Skin of body (tissue), 1 donor: ENCODE measurements at regions not wholly inside any gene's neighbourhood (a gene's known extent, or its start where the extent isn't known, plus 50 kb on each side); places are given as distances from the start of the nearest gene placed in this dataset.
"Not testable (repeated sequence)": the region's sequence is repeated elsewhere in the genome, so short reads cannot be mapped to it uniquely, and the experiment has no call there.

ENCODE experiments used
- DNase-seq: peaks from one replicate; lab custom pipeline; 2025; lab: John Stamatoyannopoulos, UW

DNA sequence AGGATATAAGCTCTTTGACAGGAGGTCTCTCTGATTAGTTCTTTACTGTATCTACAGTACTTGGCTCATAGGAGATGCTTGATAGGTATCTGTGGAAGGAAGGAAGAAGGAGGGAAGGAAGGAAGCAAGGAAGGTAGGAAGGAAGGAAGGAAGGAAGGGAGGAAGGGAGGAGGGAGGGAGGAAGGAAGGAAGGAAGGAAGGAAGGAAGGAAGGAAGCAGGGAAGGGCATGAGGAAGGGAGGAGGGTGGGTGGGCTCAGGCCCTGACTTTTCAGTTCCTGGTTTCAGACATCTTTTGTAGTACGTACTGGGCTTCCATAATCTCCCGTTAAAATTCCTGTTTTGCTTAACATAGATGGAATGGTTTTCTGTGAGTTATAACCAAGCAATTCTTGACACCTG, 175.0 kb upstream of the NUDT4 start:
- no peak for DNase-seq

DNA sequence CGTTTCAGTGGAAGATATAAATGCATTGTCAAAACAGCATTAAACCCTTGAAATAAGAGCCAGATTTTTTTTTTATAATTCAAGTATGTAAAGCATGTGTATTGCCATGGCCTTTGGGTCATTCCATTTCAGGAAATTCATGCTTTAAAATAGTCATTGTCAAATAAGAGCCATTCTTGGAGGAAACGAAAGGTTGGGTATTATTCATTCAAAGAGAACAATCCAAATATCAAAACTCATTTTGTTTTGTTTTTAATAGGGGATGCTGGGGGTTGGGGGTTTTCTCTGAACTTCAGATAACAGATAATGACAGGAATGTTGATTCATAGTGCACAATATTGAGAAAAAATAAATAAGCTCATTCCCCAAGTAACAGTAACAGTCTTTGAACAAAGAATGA, 174.4 kb upstream of the NUDT4 start:
- no peak for DNase-seq

DNA sequence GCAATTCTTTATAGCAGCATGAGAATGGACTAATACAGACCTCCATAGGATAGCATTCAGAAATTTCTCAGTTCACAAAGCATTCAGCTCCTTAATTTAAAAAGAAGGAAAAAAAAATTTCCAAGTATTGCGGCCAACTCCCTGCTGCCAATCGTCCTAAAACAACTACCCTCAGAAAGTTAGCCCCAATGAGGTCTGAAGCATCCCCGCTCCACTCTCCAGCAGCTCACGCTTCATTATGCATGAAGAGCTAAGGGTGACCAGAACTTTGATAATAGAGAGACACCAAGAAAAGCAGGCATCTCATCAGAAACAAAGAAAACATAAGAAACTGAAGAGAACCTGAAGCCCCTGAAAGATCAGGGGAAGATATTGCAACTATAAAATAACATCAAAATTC, 172.8 kb upstream of the NUDT4 start:
- no peak for DNase-seq

DNA sequence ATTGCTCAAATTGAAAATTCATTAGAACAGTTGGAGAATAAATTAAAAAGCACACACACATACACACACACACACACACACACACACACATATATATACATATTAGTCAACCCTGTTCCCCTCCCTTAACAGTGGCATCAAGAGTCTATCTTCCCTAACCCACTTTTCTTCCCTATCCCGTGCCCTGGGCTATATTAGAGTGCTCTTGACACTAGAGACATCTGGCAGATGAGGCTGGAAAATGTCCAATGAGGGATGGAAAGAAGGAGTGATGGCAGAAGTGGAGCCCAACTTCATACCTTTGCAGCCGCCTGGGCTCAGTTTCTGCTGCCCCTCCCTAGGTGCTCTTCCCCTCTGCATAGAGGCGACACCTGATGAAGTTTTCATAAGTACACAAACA, 172.4 kb upstream of the NUDT4 start:
- no peak for DNase-seq

DNA sequence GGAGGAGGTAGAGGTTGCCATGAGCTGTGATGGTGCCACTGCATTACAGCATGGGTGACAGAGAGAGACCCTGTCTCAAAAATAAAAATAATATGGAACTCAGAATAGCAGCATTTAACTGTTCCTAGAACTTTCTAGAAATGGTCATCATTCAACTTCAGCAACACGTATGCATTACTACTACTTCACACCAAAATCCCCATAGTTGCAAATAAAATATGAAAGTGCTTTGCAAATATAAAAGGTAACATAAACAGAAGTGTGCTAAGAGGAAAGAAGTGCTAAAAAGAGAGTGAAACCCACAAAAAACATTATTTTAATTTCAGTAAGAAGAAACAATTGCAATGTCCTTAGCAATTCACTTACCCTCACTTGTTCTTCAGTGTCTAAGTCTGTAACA, 169.7 kb upstream of the NUDT4 start:
- DNase-seq, result no peak

DNA sequence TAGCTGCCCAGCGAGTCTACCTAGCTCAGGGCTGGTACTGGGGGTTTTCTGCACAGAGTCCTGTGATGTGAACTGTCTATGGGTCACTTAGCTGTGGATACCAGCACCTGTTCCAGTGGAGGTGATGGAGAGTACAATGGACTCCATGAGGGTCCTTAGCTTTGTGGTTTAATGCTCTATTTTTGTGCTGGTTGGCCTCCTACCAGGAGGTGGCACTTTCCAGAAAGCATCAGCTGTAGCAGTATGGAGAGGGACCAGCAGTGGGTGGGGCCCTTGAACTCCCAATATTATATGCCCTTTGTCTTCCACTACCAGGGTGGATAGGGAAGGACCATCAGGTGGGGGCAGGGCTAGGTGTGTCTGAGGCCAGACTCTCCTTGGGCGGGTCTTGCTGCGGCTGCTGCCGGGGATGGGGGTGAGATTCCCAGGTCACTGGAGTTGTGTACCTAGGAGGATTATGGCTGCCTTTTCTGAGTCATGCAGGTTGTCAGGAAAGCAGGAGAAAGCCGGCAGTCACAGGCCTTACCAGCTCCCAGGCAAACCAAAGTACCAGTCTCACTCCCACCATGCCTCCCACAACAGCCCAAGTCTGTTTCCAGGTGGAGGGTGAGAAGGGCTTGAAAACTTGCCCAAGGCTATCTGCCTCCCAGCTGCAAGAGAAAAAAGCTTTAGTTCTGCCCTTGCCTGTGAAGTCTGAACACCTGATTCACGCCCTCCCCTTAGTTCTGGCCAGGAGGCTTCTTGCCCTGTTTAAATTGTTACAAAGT, 163.0 kb upstream of the NUDT4 start:
- DNase-seq, result no peak

DNA sequence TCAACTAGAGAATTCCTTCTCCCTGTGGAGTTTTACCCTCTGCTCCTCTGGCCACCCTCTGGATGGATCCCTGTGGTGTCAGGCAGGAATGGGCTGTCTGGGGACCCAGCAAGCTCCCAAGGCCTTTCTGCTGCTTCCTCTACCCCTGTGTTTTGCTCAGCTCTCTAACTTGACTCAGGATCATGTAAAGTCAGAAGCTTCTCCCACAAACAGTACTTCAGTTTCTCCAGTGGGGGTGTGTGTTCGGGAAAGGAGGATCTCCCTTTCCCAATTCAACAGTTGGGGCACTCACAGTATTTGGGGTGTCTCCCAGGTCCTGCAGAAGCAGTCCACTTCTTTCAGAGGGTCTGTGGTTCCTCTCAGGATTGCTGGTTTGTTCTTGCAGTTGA, 162.4 kb upstream of the NUDT4 start:
- DNase-seq, result no peak

DNA sequence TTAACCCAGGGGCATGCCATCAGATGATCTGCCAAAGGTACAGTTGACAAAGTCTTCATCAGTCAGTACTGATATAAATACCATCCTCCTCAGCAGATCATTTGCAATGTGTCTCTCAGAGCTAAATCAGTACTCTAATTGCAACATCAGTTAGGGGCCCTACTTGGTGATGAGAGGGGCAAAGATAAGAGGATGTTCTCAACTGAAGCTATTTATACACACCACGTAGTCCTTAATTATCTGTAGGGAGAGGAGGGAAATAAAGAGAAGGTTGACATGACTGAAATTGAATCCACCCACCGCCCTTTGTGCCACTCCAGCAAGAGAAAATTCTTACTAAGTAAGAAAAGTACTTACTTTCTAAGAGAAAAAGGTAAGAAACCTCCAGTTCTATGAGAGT, 157.8 kb upstream of the NUDT4 start:
- no peak for DNase-seq

DNA sequence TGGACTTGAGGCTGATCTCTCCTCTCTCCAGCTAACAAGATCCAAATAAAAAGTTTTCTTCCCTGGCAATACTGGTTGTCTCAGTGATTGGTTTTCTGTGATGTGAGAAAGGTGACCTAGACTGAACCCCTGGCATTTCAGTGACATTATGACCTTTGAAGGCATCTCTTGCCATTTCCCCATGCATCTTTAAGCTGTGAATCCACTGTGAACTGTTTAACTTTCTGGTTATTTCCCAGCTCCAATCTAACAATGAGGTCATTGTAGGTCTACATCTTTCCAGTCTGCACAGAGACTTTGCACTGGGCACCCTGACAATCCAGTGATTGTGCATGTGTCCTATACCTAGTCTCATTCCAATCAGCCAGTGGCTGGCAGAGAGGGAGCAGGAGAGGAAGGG, 155.9 kb upstream of the NUDT4 start:
- no peak for DNase-seq

DNA sequence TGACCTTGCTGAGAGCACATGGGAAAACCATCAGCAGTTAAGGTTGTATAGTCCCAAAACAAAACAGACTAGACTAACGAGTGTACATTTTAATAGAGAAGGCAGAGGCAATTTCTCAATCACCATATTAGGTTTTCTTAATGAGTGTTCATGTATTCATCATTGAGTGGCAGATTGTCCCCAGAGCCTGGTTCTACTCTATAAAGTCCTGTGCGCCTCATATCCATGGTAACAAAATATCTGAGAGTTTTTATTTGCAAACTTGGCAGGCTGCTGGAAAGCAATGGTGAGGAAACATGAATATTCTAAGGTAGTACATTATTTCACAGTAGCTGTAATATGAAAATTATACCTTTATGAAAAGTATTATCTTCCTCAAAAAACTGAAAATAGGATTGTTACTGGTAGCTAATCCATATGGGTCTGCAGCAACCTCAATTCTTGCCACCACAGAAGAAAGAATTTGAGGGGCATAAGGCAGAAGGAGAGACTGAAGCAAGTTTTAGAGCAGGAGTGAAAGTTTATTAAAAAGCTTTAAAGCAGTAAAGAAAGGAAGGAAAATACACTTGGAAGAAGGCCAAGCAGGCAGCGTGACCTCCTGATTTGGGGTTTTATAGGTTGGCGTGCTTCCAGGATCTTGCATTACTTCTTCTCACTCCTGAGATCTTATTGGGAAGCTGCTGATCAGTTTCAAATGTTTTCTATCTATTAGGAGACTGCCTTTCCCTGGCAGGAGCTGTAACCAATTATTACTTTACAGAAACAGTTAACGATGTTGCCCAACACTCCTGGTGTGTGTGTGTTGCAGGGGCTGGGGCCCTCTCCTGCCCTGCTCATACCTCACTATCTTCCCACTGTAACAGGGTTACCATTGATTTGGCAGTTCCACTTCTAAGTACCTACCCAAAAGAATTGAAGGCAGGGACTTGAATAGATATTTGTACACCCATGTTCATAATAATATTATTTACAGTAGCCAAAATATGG, 154.0 kb upstream of the NUDT4 start:
- peak; percentile 20 for DNase-seq

DNA sequence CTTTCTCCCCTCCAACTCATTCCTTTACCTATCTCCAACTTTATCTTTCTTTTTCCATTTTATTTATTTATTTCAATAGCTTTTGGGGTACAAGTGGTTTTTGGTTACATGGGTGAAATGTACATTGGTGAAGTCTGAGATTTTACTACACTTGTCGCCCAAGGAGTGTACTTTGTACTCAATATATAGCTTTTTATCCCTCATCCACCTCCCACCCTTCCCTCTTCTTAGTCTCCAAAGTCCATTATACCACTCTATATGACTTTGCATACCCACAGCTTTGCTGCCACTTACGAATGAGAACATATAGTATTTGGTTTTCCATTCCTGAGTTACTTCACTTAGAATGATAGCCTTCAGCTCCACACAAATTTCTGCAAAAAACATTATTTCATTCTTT, 152.6 kb upstream of the NUDT4 start:
- no peak for DNase-seq

DNA sequence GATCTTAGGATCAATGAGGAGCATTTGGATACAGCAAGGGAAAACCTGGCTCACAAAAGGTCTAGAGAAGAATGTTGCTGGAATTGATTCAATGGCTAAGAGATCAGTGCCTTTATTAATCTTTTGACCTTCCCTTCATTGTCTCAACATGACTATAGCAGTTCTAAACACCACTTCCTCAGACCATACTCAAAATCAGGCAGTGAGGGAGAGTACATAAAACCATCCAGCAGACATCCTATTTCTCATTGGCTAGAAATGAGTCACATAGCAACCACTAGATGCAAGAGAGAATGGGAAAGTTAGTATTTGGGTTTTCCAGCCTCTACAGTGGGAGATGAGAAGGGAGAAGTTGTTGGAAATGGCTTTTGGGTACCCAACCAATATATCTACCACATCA, 151.4 kb upstream of the NUDT4 start:
- DNase-seq, result no peak

DNA sequence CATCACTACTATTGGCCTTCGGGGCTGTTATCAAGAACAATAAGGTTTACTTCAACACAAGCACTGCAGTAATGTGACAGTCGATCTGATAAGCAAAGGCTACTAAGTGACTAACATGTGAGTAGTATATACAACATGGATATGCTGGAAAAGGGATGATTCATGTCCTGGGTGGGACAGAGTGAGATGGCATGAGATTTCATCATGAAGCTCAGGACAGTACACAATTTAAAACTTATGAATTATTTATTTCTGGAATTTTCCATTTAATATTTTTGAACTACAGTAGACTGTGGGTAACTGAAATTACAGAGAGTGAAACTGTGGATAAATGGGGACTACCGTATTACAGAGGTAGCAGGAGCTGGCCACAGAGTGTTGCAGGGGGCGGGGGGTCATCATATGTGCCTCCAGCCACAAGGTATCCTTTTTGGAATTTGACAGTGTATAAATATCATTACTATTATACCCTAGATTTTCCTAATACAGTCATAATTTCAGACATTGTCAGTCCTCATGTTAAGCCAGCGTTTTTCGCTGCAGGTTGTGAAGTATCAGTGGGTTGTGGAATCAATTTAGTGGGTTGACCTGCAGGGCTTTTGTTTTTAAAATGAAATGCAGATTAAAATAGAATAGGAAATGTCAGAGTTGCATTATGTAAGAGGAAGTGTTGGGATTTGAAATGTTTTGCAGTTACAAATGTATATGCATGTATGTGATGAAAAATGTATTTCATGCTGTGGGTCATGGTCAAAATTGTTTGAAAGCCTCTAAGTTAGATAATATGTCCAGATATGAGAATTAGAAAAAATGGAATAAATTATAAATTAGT, 148.0 kb upstream of the NUDT4 start:
- DNase-seq, result no peak

DNA sequence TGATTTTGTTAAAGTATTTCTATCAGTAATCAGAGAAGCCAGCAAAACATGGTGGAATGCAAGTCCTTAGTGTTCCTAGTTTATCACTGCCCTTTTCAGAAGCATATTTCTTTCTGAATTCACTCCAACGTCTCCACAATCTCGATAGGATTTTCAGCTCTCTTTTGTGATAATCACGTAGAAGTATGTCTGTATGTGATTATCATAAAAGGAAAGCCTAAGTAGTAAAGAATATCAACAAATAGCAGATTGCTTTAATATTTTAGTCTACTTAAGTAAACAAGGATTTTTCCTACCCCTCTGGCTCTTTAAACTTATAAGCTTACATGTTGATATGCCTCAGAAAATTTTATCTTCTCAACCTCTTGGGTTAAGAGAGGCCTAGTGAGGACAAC, 147.4 kb upstream of the NUDT4 start:
- DNase-seq, result no peak

DNA sequence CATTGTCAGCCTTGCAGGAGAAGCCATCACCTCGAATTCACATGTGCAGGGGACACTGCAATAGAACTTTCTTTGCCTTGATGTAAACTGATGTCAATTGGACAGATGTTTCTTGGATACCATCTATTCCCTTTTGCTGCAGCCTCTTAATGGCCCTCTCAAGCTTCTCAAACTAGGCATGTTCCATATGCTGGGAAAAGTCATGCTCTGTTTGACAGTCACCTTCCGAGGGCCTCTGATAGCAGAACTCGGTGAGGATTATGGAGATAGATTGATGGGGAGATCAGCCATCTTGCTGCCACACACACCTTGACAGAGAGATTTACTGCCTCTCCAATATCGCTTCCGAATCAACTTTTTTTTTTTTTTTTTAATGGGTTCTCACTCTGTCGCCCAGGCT, 145.8 kb upstream of the NUDT4 start:
- DNase-seq, result no peak

DNA sequence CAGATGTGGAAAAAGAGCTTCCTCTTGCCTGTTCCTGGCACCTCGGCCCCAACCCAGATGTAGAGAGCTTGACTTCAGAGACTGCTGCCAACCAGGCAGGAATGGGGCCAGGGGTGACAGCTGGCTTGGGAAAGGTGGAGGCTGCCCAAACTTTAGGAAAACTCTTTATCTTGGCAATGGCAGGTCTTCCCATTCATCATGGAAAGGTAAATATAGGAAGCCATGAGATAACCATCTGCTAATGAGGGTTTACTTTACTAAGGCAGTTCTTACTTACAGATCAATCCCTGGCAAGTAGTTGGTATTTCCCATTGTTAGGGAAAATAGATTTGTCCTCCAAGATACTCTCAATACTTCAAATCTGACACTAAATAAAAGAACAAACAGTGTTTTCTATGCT, 143.1 kb upstream of the NUDT4 start:
- DNase-seq, result no peak

DNA sequence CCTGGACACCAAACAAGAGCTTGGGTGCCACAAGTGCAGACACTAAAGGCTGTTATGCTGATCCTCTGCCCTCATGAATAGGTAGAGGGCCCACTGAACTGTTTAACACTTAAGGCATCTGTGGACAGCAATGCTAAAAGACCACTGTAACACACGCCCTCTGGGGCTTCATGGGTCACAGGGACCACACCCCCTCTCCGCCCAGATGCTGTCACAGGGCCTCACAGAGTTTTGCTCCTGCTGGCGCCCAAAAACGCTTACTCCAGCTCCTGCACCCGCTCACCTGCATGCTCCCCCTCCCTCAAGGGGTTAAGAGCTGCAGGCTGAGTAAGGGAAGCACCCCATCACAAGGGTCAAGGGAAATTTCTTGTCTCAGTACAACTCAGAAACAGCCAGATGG, 141.8 kb upstream of the NUDT4 start:
- no peak for DNase-seq

DNA sequence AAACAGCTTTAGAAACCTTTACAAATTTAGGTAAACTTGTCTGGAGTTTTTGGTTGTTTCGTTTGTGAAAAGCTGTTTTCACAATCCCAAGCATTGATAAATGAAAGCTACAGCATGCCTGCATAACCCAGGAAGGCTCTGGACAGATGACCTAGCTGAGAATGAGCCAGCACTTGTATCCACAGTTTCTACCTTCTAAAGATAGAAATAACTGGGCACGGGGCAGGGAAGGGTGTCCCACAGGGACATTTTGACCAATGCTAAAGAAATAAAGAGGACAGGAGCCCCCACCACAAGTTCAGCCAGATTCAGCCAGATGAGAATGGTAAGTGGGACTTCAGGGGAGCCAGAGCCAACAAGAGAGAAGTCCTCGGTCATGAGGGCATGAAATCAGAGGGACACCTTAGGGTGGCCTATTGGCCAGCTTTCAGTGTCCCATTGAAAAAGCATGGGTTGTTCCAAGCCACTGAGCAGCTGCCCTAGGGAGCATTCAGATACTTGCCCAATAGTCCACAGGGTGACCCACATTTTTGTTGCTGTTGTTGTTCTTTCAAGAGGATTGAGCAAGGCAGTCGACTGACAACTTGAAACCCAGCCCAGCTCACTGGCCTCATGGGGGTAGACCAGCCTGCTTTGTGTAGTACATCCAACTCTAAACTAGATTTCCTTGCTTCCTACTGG, 140.3 kb upstream of the NUDT4 start:
- DNase-seq, result no peak

DNA sequence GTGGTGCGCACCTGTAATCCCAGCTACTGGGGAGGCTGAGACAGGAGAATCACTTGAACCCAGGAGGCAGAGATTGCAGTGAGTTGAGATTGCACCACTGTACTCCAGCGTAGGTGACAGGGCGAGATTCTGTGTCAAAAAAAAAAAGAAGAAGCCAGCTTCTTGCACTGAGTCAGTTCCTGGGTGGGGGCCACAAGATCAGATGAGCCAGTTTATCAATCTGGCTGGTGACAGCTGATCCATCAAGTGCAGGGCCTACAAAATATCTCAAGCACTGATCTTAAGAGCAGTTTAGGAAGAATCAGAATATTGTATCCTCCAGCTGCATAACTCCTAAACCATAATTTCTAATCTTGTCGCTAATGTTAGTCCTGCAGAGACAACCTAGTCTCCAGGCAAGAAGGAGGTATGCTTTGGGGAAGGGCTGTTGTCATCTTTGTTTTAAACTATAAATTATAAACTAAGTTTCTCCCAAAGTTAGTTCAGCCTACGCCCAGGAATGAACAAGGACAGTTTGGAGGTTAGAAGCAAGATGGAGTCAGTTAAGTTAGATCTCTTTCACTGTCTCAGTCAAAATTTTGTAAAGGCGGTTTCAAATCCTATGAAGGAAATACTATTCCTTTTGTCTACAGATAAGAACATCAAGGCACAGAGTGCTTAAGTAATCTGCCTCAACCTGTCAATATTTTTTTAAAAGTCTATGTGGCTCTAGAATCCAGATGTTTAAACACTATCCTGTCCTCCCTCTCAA, 139.0 kb upstream of the NUDT4 start:
- not testable (repeated sequence) for DNase-seq

DNA sequence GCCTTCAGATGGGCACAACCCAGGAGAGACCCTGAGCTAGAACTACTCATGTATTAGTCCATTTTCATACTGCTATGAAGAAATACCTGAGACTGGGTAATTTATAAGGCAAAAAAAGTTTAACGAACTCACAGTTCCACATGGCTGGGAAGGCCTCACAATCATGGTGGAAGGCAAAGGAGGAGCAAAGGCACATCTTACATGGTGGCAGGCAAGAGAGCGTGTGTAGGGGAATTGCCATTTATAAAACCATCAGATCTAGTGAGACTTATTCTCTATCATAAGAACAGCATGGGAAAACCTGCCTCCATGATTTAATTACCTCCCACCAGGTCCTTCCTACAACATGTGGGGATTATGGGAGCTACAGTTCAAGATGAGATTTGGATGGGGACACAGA, 137.9 kb upstream of the NUDT4 start:
- DNase-seq, result not testable (repeated sequence)
